Thoracic aorta (tissue), 2 donors: ENCODE measurements at regions not wholly inside any gene's neighbourhood (a gene's known extent, or its start where the extent isn't known, plus 50 kb on each side); places are given as distances from the start of the nearest gene placed in this dataset.

Experiments
- ATAC-seq: fragments of 150-250 bp; one replicate; pipeline ENCODE4 v1.8.0; 2017; ENCODE audit warnings: low read depth; ENCODE audit not compliant: insufficient number of reproducible peaks, low FRiP score
- DNase-seq: peaks from one replicate; pipeline ENCODE4 v3.0.0-alpha.2; 2020; ENCODE audit warnings: low spot score
- H3K27ac ChIP-seq, 2 donors: fragments of 200-600 bp; sonication (generic); 1 replicate in 1 of 2; 2 replicates in 1 of 2; pipeline ENCODE4 v1.5.1; 2016; ENCODE audit warnings: mild to moderate bottlenecking in 2 of 2, moderate library complexity in 2 of 2
- H3K27me3 ChIP-seq: fragments of 200-600 bp; sonication (generic); replicated peaks from 2 replicates; pipeline ENCODE4 v1.6.0; 2016; ENCODE audit warnings: mild to moderate bottlenecking; ENCODE audit not compliant: insufficient read depth
- H3K36me3 ChIP-seq: fragments of 200-600 bp; sonication (generic); one replicate; pipeline ENCODE4 v1.5.1; 2016
- H3K4me1 ChIP-seq, 2 donors: fragments of 200-600 bp; sonication (generic); 1 replicate in 1 of 2; 2 replicates in 1 of 2; pipeline versions ENCODE4 v1.5.1 to v1.6.0; 2016; ENCODE audit warnings: low read depth in 2 of 2, mild to moderate bottlenecking in 1 of 2; ENCODE audit not compliant: control insufficient read depth in 1 of 2
- H3K4me3 ChIP-seq: fragments of 200-600 bp; sonication (generic); 2 replicates; pipeline ENCODE4 v1.5.1; 2016; ENCODE audit warnings: mild to moderate bottlenecking
- H3K9me3 ChIP-seq: fragments of 200-600 bp; sonication (generic); 2 replicates; pipeline ENCODE4 v1.5.1; 2016
- CTCF ChIP-seq: fragments of 200-600 bp; sonication (generic); IDR thresholded peaks from one replicate; pipeline ENCODE4 v1.5.1; 2019; ENCODE audit warnings: antibody characterized with exemption

- TF ChIP-seq CTCF = no peak
- H3K36me3 ChIP-seq = no peaks in the 10 kb centered on the region
- no peak overlapping the region for H3K4me3 ChIP-seq
- no peaks in the 10 kb centered on the region for H3K9me3 ChIP-seq
- H3K27me3 ChIP-seq = no peaks in the 10 kb centered on the region
- H3K27ac ChIP-seq = no peak overlapping the region
- DNase-seq (no peak), ATAC-seq (no peak)
- H3K4me1 ChIP-seq = peaks cover 10 to 14% of the 10 kb centered on the region in 2 donors
Measured at GRCh38 chr3:56998076-56998529, 62.4 kb upstream of the SPATA12 start.

DNA sequence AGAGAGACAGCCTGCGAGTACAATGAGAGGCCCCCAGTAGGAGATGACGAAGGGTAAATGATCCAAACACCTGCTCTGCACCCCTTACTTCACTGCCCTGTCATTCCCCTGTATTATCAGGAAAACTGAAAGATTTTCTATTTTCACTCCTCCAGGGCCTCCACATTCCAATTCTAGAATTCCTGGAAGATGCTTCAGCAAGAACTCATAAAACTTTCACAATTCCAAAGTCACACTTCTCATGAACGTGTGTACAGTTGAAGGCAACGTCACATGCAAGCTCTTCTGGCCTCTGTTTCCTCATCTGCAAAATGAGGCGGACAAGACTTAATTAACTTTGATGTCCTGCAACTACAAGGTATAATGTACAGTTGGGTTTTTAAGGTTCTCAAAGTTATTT, 62.8 kb upstream of the SPATA12 start:
- DNase-seq (no peak), ATAC-seq (no peak)
- Histone ChIP-seq H3K4me1 (peaks cover 10 to 14% of the 10 kb centered on the region in 2 donors), H3K36me3 (no peaks in the 10 kb centered on the region), H3K27ac (no peak overlapping the region), H3K9me3 (no peaks in the 10 kb centered on the region), H3K27me3 (no peaks in the 10 kb centered on the region), H3K4me3 (no peak overlapping the region)
- TF ChIP-seq CTCF = no peak

DNA sequence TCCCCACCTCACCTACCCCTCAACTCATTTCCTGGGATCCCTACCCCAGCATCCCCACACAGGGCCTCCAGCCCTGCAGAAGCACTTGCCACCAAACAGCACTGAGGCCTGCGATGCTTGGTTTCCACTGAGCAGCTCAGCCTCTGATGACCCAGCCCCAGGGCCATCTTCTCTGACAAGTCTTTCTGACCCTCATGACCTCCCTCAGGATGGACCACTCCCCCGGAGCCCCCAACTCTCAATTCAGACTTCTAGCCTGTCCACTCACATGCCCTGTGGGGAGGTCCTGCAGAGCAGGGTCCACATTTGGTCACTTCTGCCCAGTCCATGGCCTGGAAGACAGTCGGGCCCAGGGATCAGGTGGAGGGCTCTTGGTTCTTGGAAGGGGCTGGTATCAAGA, 63.4 kb upstream of the SPATA12 start:
- DNase-seq (no peak), ATAC-seq (no peak)
- Histone ChIP-seq H3K27ac (no peak overlapping the region), H3K4me3 (no peak overlapping the region), H3K36me3 (no peaks in the 10 kb centered on the region), H3K27me3 (no peaks in the 10 kb centered on the region), H3K9me3 (no peaks in the 10 kb centered on the region), H3K4me1 (peaks cover 10 to 14% of the 10 kb centered on the region in 2 donors)
- no peak for TF ChIP-seq CTCF

GRCh38 chr3:56994391-56994790, 66.1 kb upstream of the SPATA12 start:
- DNase-seq (no peak), ATAC-seq (no peak)
- TF ChIP-seq CTCF = no peak

GRCh38 chr3:56990641-56991015, 69.8 kb upstream of the SPATA12 start:
- no peak overlapping the region for H3K27ac ChIP-seq
- no peak for TF ChIP-seq CTCF
- H3K9me3 ChIP-seq = no peaks in the 10 kb centered on the region
- H3K4me1 ChIP-seq = peaks cover 0 to under 1% of the 10 kb centered on the region in 2 donors
- H3K36me3 ChIP-seq = no peaks in the 10 kb centered on the region
- no peak for ATAC-seq
- no peaks in the 10 kb centered on the region for H3K27me3 ChIP-seq
- DNase-seq = no peak
- no peak overlapping the region for H3K4me3 ChIP-seq

More at GRCh38 chr3:56994391-56994790, 66.1 kb upstream of the SPATA12 start:
- H3K27ac ChIP-seq = no peak overlapping the region
- no peaks in the 10 kb centered on the region for H3K36me3 ChIP-seq
- no peak overlapping the region for H3K4me3 ChIP-seq
- peaks cover 10 to 14% of the 10 kb centered on the region in 2 donors for H3K4me1 ChIP-seq
- H3K9me3 ChIP-seq = no peaks in the 10 kb centered on the region
- H3K27me3 ChIP-seq = no peaks in the 10 kb centered on the region
